H9 (cell line): ENCODE measurements at regions not wholly inside any gene's neighbourhood (a gene's known extent, or its start where the extent isn't known, plus 50 kb on each side); places are given as distances from the start of the nearest gene placed in this dataset.
A peak's percentile ranks its signal among the peaks of the same experiment; 100 is the strongest.

ENCODE experiments used
- DNase-seq: peaks from one replicate; pipeline ENCODE4 v3.0.0-alpha.2; 2017
- H2AFZ ChIP-seq: one replicate; pipeline ENCODE4 v1.6.1; 2013; ENCODE audit warnings: mild to moderate bottlenecking, low read length, control low read depth, moderate library complexity
- H2AK5ac ChIP-seq: 2 replicates; pipeline ENCODE4 v1.6.1; 2013; ENCODE audit warnings: low read length, control low read depth, mixed read lengths; ENCODE audit not compliant: insufficient read length
- H2BK120ac ChIP-seq: one replicate; pipeline ENCODE4 v1.6.1; 2013; ENCODE audit warnings: low read depth, mild to moderate bottlenecking, low read length, control low read depth, inconsistent platforms; ENCODE audit not compliant: poor library complexity, severe bottlenecking
- H2BK12ac ChIP-seq: 2 replicates; pipeline ENCODE4 v1.6.1; 2013; ENCODE audit warnings: low read length, control low read depth, mixed read lengths, low read depth; ENCODE audit not compliant: insufficient read length
- H2BK15ac ChIP-seq: 2 replicates; pipeline ENCODE4 v1.6.1; 2013; ENCODE audit warnings: low read depth, low read length, control low read depth
- H2BK20ac ChIP-seq: one replicate; pipeline ENCODE4 v1.6.1; 2013; ENCODE audit warnings: low read depth, mild to moderate bottlenecking, low read length, control low read depth, inconsistent platforms; ENCODE audit not compliant: poor library complexity, severe bottlenecking
- H2BK5ac ChIP-seq: 2 replicates; pipeline ENCODE4 v1.6.1; 2013; ENCODE audit warnings: low read length, control low read depth, mixed read lengths; ENCODE audit not compliant: insufficient read length
- H3K14ac ChIP-seq: 2 replicates; pipeline ENCODE4 v1.6.1; 2013; ENCODE audit warnings: low read length, control low read depth; ENCODE audit not compliant: insufficient read depth
- H3K18ac ChIP-seq: 2 replicates; pipeline ENCODE4 v1.6.1; 2013; ENCODE audit warnings: low read depth, mild to moderate bottlenecking, mixed read lengths, low read length, control low read depth; ENCODE audit not compliant: insufficient read length
- H3K23ac ChIP-seq: 2 replicates; pipeline ENCODE4 v1.6.1; 2013; ENCODE audit warnings: low read length, control low read depth, mixed read lengths, low read depth; ENCODE audit not compliant: insufficient read length
- H3K23me2 ChIP-seq: 2 replicates; pipeline ENCODE4 v1.6.1; 2013; ENCODE audit warnings: low read depth, mild to moderate bottlenecking, mixed read lengths, low read length, control low read depth; ENCODE audit not compliant: insufficient read length, poor library complexity, severe bottlenecking
- H3K27ac ChIP-seq: 2 replicates; pipeline ENCODE4 v1.5.1; 2013; ENCODE audit warnings: low read length, control low read depth, mixed read lengths, low read depth; ENCODE audit not compliant: insufficient read length
- H3K27me3 ChIP-seq: 2 replicates; pipeline ENCODE4 v1.6.1; 2013; ENCODE audit warnings: low read length, control low read depth, inconsistent platforms; ENCODE audit not compliant: insufficient read depth
- H3K4ac ChIP-seq: 2 replicates; pipeline ENCODE4 v1.6.1; 2013; ENCODE audit warnings: low read depth, mild to moderate bottlenecking, control low read depth, inconsistent platforms, low read length, moderate library complexity
- H3K4me1 ChIP-seq: 2 replicates; pipeline ENCODE4 v1.6.1; 2013; ENCODE audit warnings: low read length, control low read depth, inconsistent platforms; ENCODE audit not compliant: insufficient read depth
- H3K4me2 ChIP-seq: 2 replicates; pipeline ENCODE4 v1.6.1; 2013; ENCODE audit warnings: low read length, control low read depth, mixed read lengths; ENCODE audit not compliant: insufficient read length, insufficient read depth
- H3K56ac ChIP-seq: 2 replicates; pipeline ENCODE4 v1.6.1; 2013; ENCODE audit warnings: low read depth, mild to moderate bottlenecking, mixed read lengths, low read length, control low read depth; ENCODE audit not compliant: insufficient read length
- H3K79me1 ChIP-seq: 2 replicates; pipeline ENCODE4 v1.6.1; 2013; ENCODE audit warnings: low read depth, mild to moderate bottlenecking, moderate library complexity, low read length, control low read depth, inconsistent platforms; ENCODE audit not compliant: insufficient read depth, poor library complexity, severe bottlenecking
- H3K79me2 ChIP-seq: 2 replicates; pipeline ENCODE4 v1.6.1; 2013; ENCODE audit warnings: low read length, control low read depth, inconsistent platforms; ENCODE audit not compliant: insufficient read depth
- H3K9ac ChIP-seq: 2 replicates; pipeline ENCODE4 v1.6.1; 2013; ENCODE audit warnings: low read length, control low read depth, mixed read lengths; ENCODE audit not compliant: insufficient read length; ENCODE audit errors: extremely low read depth
- H3K9me3 ChIP-seq: one replicate; pipeline ENCODE4 v1.6.1; 2013; ENCODE audit warnings: low read depth, low read length, inconsistent platforms; ENCODE audit not compliant: control insufficient read depth
- H3T11ph ChIP-seq: one replicate; pipeline ENCODE4 v1.6.1; 2013; ENCODE audit warnings: mild to moderate bottlenecking, low read length, control low read depth, inconsistent platforms
- H4K20me1 ChIP-seq: one replicate; pipeline ENCODE4 v1.6.1; 2013; ENCODE audit not compliant: control insufficient read depth, insufficient read length, insufficient read depth
- H4K5ac ChIP-seq: 2 replicates; pipeline ENCODE4 v1.6.1; 2013; ENCODE audit warnings: low read depth, mild to moderate bottlenecking, mixed read lengths, low read length, control low read depth; ENCODE audit not compliant: insufficient read length
- H4K8ac ChIP-seq: replicated peaks from 2 replicates; pipeline ENCODE4 v1.6.1; 2013; ENCODE audit warnings: low read length, control low read depth, mixed read lengths, low read depth; ENCODE audit not compliant: insufficient read length
- H4K91ac ChIP-seq: 2 replicates; pipeline ENCODE4 v1.6.1; 2013; ENCODE audit warnings: low read depth, mild to moderate bottlenecking, moderate library complexity, mixed read lengths, low read length, control low read depth; ENCODE audit not compliant: insufficient read length
- H3K27ac Mint-ChIP-seq, 3 experiments: 2 replicates in 2 of 3; 3 replicates in 1 of 3; pipeline ENCODE4 v1.8.0; 2020 to 2021; ENCODE audit warnings: mixed read lengths in 3 of 3, mild to moderate bottlenecking in 1 of 3, moderate library complexity in 1 of 3
- H3K27me3 Mint-ChIP-seq: 2 replicates; pipeline ENCODE4 v1.8.0; 2021; ENCODE audit warnings: low read depth, mild to moderate bottlenecking, moderate library complexity, mixed read lengths
- H3K36me3 Mint-ChIP-seq, 3 experiments: 2 replicates in 2 of 3; 3 replicates in 1 of 3; pipeline ENCODE4 v1.8.0; 2020 to 2021; ENCODE audit warnings: low read depth in 3 of 3, mixed read lengths in 3 of 3; ENCODE audit not compliant: insufficient read depth in 1 of 3
- H3K4me1 Mint-ChIP-seq, 2 experiments: 2 replicates each; pipeline ENCODE4 v1.8.0; 2020; ENCODE audit warnings: mixed read lengths in 2 of 2
- H3K4me3 Mint-ChIP-seq, 2 experiments: 2 replicates in 1 of 2; 3 replicates in 1 of 2; pipeline ENCODE4 v1.8.0; 2020 to 2021; ENCODE audit warnings: mild to moderate bottlenecking in 2 of 2, mixed read lengths in 2 of 2, moderate library complexity in 1 of 2
- H3K9me3 Mint-ChIP-seq, 2 experiments: 2 replicates in 1 of 2; 3 replicates in 1 of 2; pipeline ENCODE4 v1.8.0; 2020; ENCODE audit warnings: mild to moderate bottlenecking in 2 of 2, mixed read lengths in 2 of 2, moderate library complexity in 1 of 2
- WGBS: extraction: QIAGEN DNeasy Blood & Tissue Kit; methylation state at CpG from one replicate; pipeline ENCODE4 v1.1.7; 2013; ENCODE audit warnings: missing lambda C conversion rate, low lambda C conversion rate, mixed read lengths; ENCODE audit not compliant: insufficient read length; ENCODE audit errors: extremely low coverage; 5-methylcytosine and 5-hydroxymethylcytosine counted together
- TF ChIP-seq, protein P1 (sequence below): fragments of 200-600 bp; sonication (generic); conservative IDR thresholded peaks from 3 replicates; pipeline ENCODE4 v1.8.0; 2021; ENCODE audit warnings: antibody characterized with exemption, mild to moderate bottlenecking

DNA sequence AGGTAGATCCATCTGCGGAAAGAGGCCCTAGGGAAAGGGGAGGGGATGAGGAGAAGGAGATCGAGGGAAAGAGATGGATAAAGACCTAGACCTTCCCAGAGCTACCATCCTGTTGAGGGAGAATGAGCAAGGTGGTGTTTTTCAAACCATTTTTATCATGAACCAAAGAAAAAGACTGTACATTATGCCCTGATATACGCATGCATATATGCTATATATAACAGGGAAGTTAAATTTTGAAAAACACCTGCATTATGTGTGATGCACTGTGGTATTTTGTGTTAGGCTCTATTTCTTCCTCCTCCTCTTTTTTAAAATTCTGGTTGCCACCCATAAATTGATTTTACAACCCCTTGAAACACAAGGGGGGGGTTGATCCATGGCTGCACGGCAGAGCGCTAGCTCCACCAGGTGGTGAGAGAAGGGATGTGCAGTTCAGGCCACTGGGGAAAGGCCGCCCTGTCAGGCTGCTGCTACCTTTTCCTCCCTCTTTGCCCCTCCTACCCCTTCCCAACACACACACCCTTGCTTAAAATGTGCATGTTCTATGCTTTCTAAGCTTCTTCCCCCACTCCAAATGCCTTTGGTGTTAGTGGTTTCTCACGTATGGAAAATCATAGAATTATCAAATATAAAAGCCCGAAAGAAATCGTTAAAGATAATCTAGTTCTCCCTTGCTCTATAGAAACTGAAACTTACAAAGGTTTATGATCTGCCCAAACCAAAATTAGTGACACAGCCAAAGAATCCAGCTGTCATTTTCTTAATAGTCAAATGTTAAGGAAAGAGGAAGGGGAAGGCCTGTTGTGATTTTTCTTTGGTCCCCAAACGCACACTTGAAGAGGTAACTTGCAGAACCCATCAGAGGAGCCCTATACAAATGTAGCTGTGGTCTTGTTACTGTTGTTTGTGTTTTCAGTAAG, 262.0 kb upstream of the UMPS start:
- TF ChIP-seq, protein P1, sequence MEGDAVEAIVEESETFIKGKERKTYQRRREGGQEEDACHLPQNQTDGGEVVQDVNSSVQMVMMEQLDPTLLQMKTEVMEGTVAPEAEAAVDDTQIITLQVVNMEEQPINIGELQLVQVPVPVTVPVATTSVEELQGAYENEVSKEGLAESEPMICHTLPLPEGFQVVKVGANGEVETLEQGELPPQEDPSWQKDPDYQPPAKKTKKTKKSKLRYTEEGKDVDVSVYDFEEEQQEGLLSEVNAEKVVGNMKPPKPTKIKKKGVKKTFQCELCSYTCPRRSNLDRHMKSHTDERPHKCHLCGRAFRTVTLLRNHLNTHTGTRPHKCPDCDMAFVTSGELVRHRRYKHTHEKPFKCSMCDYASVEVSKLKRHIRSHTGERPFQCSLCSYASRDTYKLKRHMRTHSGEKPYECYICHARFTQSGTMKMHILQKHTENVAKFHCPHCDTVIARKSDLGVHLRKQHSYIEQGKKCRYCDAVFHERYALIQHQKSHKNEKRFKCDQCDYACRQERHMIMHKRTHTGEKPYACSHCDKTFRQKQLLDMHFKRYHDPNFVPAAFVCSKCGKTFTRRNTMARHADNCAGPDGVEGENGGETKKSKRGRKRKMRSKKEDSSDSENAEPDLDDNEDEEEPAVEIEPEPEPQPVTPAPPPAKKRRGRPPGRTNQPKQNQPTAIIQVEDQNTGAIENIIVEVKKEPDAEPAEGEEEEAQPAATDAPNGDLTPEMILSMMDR = peak; percentile 98
- H3K4me1 Mint-ChIP-seq = peaks cover 2% of the 10 kb centered on the region in 2 experiments; a peak in 1 of 4 replicates
- H4K8ac ChIP-seq = no peak overlapping the region

More for the DNA sequence above, 262.0 kb upstream of the UMPS start:
- Mint-ChIP-seq H3K36me3 (no peaks in the 10 kb centered on the region), H3K27me3 (no peaks in the 10 kb centered on the region; the same call in 1 of the 2 replicates), H3K9me3 (no peaks in the 10 kb centered on the region), H3K27ac (0 out of 7 replicates have a peak overlapping the region, but pooled peaks of 1 of the 3 experiments have one; percentile 34), H3K4me3 (no peak overlapping the region)
- Histone ChIP-seq H3K4me2 (no peak overlapping the region), H3K79me1 (no peaks in the 10 kb centered on the region), H2BK20ac (no peak overlapping the region), H3T11ph (no peak overlapping the region), H3K23ac (no peak overlapping the region), H3K9me3 (no peaks in the 10 kb centered on the region), H3K9ac (no peak overlapping the region), H4K5ac (no peak overlapping the region), H2BK5ac (no peak overlapping the region), H3K14ac (no peak overlapping the region), H4K91ac (no peak overlapping the region), H3K27ac (no peak overlapping the region), H2AFZ (no peak overlapping the region), H2BK12ac (no peak overlapping the region), H3K4me1 (no peaks in the 10 kb centered on the region), H3K18ac (no peak overlapping the region), H3K79me2 (no peaks in the 10 kb centered on the region), H2BK120ac (no peak overlapping the region), H3K4ac (no peak overlapping the region), H2AK5ac (no peak overlapping the region), H3K27me3 (no peaks in the 10 kb centered on the region), H4K20me1 (no peaks in the 10 kb centered on the region), H3K56ac (no peak overlapping the region), H3K23me2 (no peaks in the 10 kb centered on the region), H2BK15ac (no peak overlapping the region)
- DNase-seq = peak; percentile 79
- WGBS = no CpG with 5 or more reads among the region's 10 CpGs
